Endodermal cell (in vitro differentiated cells): ENCODE measurements at regions not wholly inside any gene's neighbourhood (a gene's known extent, or its start where the extent isn't known, plus 50 kb on each side); places are given as distances from the start of the nearest gene placed in this dataset.

Experiments used
- DNase-seq: peaks from one replicate; pipeline ENCODE4 v3.0.0-alpha.2; 2017
- H3K27ac ChIP-seq: 2 replicates; pipeline ENCODE4 v1.5.1; 2013; ENCODE audit warnings: mild to moderate bottlenecking, low read depth, low read length, moderate library complexity
- H3K27me3 ChIP-seq: 2 replicates; pipeline ENCODE4 v1.6.1; 2013; ENCODE audit warnings: mild to moderate bottlenecking, low read length, moderate library complexity; ENCODE audit not compliant: insufficient read depth, control insufficient read depth, poor library complexity, severe bottlenecking
- H3K36me3 ChIP-seq: 2 replicates; pipeline ENCODE4 v1.7.0; 2013; ENCODE audit warnings: mild to moderate bottlenecking, low read length, moderate library complexity; ENCODE audit not compliant: control insufficient read depth, insufficient read depth
- H3K4me1 ChIP-seq: one replicate; pipeline ENCODE4 v1.7.0; 2013; ENCODE audit warnings: low read length; ENCODE audit not compliant: control insufficient read depth, insufficient read depth
- H3K4me3 ChIP-seq: 2 replicates; pipeline ENCODE4 v1.5.1; 2013; ENCODE audit warnings: mild to moderate bottlenecking, low read length, moderate library complexity
- H3K9ac ChIP-seq: 2 replicates; pipeline ENCODE4 v1.6.1; 2013; ENCODE audit warnings: mild to moderate bottlenecking, low read length, moderate library complexity; ENCODE audit not compliant: poor library complexity, severe bottlenecking; ENCODE audit errors: extremely low read depth
- H3K9me3 ChIP-seq: 2 replicates; pipeline ENCODE4 v1.6.1; 2013; ENCODE audit warnings: mild to moderate bottlenecking, low read length, moderate library complexity; ENCODE audit not compliant: control insufficient read depth
- H3K27ac Mint-ChIP-seq: 2 replicates; pipeline ENCODE4 v1.8.0; 2020; ENCODE audit warnings: mixed read lengths
- H3K27me3 Mint-ChIP-seq: 2 replicates; pipeline ENCODE4 v1.8.0; 2021; ENCODE audit warnings: mild to moderate bottlenecking, mixed read lengths; ENCODE audit not compliant: insufficient read depth
- H3K36me3 Mint-ChIP-seq: 2 replicates; pipeline ENCODE4 v1.8.0; 2020; ENCODE audit warnings: low read depth, mixed read lengths
- H3K4me1 Mint-ChIP-seq: 2 replicates; pipeline ENCODE4 v1.8.0; 2020; ENCODE audit warnings: mixed read lengths
- H3K4me3 Mint-ChIP-seq: 2 replicates; pipeline ENCODE4 v1.8.0; 2020; ENCODE audit warnings: mild to moderate bottlenecking, moderate library complexity, mixed read lengths
- H3K9me3 Mint-ChIP-seq: 2 replicates; pipeline ENCODE4 v1.8.0; 2020; ENCODE audit warnings: mild to moderate bottlenecking, mixed read lengths
- WGBS, 2 experiments: methylation state at CpG; one replicate each; pipeline versions ENCODE4 v1.1.5 to v1.1.7; 2013; ENCODE audit warnings: missing lambda C conversion rate in 2 of 2, mixed read lengths in 1 of 2; ENCODE audit not compliant: insufficient coverage in 1 of 2, insufficient read length in 1 of 2; 5-methylcytosine and 5-hydroxymethylcytosine counted together
- TF ChIP-seq, protein P1 (sequence below): fragments of 200-600 bp; sonication (generic); conservative IDR thresholded peaks from 2 replicates; pipeline ENCODE4 v1.5.0; 2021; ENCODE audit warnings: antibody characterized with exemption, mild to moderate bottlenecking

DNA sequence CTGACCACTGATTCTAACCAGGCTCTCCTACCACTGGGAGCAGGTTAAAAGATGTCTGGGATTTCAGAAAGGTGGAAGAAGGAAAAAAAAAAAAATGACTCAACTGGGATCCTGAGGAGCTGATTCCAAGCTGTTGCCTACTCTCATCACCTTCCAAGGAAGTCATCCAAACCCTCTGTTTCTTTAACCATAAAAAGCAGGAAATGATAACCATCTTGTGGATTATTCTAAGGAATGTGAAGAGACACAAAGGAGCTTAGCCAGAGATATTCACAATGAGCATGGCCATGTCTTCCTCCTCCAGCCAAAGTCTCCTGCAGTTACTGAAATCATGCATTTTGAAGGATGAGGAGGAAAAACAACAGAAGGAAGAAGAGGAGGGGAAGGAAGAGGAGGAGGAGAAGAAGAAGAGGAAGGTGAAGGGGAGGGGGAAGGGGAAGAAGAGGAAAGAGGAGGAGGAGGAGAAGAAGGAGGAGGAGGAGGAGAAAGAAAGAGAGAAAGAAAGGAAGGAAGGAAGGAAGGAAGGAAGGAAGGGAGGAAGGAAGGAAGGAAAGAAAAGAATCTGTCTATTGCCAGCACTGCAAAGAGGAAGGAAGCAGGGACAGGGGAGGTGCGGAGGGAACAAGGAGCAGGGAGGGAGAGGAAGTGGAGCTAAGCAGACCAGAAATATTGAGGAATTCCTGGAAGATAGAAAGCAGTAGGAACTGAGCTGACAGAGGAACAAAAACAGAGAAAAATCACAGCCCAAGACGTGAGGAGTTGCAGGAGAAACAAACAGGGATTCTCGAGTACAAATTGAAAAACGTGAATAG, 229.2 kb downstream of the UACA start:
- Mint-ChIP-seq H3K36me3 (no peaks in the 10 kb centered on the region), H3K9me3 (no peaks in the 10 kb centered on the region), H3K4me3 (no peak overlapping the region), H3K27ac (no peak overlapping the region), H3K27me3 (peaks cover 12% of the 10 kb centered on the region), H3K4me1 (peaks cover 11% of the 10 kb centered on the region)
- Histone ChIP-seq H3K4me1 (peaks cover 10% of the 10 kb centered on the region), H3K9ac (no peak overlapping the region), H3K9me3 (no peaks in the 10 kb centered on the region), H3K27ac (no peak overlapping the region), H3K27me3 (peaks cover 11% of the 10 kb centered on the region), H3K4me3 (no peak overlapping the region), H3K36me3 (no peaks in the 10 kb centered on the region)
- peak; percentile 23 for DNase-seq
- TF ChIP-seq, protein P1, sequence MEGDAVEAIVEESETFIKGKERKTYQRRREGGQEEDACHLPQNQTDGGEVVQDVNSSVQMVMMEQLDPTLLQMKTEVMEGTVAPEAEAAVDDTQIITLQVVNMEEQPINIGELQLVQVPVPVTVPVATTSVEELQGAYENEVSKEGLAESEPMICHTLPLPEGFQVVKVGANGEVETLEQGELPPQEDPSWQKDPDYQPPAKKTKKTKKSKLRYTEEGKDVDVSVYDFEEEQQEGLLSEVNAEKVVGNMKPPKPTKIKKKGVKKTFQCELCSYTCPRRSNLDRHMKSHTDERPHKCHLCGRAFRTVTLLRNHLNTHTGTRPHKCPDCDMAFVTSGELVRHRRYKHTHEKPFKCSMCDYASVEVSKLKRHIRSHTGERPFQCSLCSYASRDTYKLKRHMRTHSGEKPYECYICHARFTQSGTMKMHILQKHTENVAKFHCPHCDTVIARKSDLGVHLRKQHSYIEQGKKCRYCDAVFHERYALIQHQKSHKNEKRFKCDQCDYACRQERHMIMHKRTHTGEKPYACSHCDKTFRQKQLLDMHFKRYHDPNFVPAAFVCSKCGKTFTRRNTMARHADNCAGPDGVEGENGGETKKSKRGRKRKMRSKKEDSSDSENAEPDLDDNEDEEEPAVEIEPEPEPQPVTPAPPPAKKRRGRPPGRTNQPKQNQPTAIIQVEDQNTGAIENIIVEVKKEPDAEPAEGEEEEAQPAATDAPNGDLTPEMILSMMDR: no peak
- 87 to 93% methylated on average over 4 of the region's 4 CpGs for WGBS, 2 experiments

DNA sequence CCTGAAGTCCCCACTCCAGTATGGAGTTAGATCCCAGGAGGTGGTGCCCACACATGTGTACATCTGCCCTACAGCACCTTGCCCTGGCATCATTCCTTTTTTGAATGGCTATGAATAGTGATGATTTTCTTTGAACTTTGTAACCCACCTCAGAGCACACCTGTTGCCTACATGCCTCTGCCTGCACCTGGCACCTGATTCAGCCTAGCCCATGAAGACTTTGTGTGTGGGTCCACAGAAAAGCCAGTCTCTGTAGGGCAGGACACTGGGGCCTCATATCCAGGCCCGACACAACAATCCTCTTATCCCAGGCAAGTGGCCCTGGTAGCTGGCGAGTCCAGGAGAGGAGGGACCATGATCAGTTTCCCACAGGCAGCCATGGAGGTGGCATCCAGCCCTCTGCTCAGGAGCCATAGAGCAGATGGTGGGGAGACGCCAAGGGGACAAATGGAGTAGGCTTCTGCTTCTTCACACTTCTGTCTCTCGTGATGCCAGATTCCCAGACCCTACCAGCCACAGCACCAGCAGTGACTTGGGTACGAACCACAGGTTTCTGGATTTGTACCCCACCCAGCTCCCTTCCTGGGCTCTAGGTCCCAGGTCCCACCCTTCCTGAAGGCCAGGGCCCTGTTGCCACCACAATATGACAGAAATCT, 230.7 kb downstream of the UACA start:
- TF ChIP-seq, protein P1: no peak
- Histone ChIP-seq H3K27ac (no peak overlapping the region), H3K4me1 (peaks cover 10% of the 10 kb centered on the region), H3K4me3 (no peak overlapping the region), H3K36me3 (no peaks in the 10 kb centered on the region), H3K27me3 (peaks cover 11% of the 10 kb centered on the region), H3K9ac (no peak overlapping the region), H3K9me3 (no peaks in the 10 kb centered on the region)
- 95 to 97% methylated on average over 3 to 5 of the region's 5 CpGs for WGBS, 2 experiments
- Mint-ChIP-seq H3K9me3 (no peaks in the 10 kb centered on the region), H3K4me3 (no peak overlapping the region), H3K36me3 (no peaks in the 10 kb centered on the region), H3K27ac (no peak overlapping the region), H3K4me1 (peaks cover 15% of the 10 kb centered on the region), H3K27me3 (peaks cover 12% of the 10 kb centered on the region)
- no peak for DNase-seq

DNA sequence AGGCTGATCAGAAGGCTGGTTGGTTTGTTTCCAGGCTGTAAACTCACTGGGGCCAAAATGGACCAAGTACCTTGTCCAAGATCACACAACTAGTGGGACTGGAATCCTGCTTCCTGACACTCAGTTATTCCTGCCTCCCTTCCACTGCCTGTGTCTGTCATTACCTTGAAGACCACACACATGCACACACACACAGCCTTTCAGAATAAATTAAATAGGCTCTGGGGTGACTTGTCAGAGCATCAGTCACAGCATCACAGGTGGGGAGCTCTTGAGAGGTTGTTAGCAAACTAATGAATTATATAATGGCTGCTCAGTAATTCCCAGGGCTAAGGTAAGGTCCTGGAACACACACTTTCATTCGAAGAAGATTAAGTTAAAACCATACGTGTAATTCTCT, 231.8 kb downstream of the UACA start:
- Mint-ChIP-seq H3K4me3 (no peak overlapping the region), H3K9me3 (no peaks in the 10 kb centered on the region), H3K36me3 (no peaks in the 10 kb centered on the region), H3K4me1 (peaks cover 15% of the 10 kb centered on the region), H3K27me3 (peaks cover 12% of the 10 kb centered on the region), H3K27ac (no peak overlapping the region)
- Histone ChIP-seq H3K9ac (no peak overlapping the region), H3K9me3 (no peaks in the 10 kb centered on the region), H3K27me3 (peaks cover 11% of the 10 kb centered on the region), H3K4me3 (no peak overlapping the region), H3K4me1 (peaks cover 10% of the 10 kb centered on the region), H3K27ac (no peak overlapping the region), H3K36me3 (no peaks in the 10 kb centered on the region)
- WGBS, 2 experiments: 94 to 100% methylated on average over 2 of the region's 2 CpGs
- no peak for DNase-seq
- TF ChIP-seq, protein P1: no peak
